ENCODE measurements at regions not wholly inside any gene's neighbourhood (a gene's known extent, or its start where the extent isn't known, plus 50 kb on each side); places are given as distances from the start of the nearest gene placed in this dataset.

DNA sequence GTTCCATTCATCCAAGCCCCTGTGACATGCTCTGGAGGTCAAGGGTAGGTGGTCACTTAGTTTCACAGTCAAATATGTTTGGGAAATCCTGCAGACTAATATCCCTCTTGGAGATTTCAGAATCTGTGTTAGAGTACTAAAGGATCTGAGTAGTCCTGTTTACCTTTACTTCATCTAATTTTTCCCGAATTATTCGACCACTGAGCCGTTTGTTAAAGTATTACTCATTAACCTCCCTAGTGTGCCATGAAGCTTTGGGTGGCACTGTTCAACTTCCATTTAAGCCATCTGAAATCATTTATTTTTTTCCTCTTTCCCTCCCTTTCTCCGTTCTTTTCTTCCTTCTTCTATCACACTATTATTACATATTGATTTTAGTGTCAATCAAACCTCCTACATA is 109.9 kb downstream of the NGF start:
- TF ChIP-seq, protein P1, sequence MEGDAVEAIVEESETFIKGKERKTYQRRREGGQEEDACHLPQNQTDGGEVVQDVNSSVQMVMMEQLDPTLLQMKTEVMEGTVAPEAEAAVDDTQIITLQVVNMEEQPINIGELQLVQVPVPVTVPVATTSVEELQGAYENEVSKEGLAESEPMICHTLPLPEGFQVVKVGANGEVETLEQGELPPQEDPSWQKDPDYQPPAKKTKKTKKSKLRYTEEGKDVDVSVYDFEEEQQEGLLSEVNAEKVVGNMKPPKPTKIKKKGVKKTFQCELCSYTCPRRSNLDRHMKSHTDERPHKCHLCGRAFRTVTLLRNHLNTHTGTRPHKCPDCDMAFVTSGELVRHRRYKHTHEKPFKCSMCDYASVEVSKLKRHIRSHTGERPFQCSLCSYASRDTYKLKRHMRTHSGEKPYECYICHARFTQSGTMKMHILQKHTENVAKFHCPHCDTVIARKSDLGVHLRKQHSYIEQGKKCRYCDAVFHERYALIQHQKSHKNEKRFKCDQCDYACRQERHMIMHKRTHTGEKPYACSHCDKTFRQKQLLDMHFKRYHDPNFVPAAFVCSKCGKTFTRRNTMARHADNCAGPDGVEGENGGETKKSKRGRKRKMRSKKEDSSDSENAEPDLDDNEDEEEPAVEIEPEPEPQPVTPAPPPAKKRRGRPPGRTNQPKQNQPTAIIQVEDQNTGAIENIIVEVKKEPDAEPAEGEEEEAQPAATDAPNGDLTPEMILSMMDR (IDR thresholded peaks at IDR 0.05; ENCODE audit: low read length), result no peak
- no peak for TF ChIP-seq EZH2 (IDR thresholded peaks at IDR 0.05; ENCODE audit: borderline replicate concordance, low read length)
